ENCODE measurements at regions not wholly inside any gene's neighbourhood (a gene's known extent, or its start where the extent isn't known, plus 50 kb on each side); places are given as distances from the start of the nearest gene placed in this dataset.
"Not testable (repeated sequence)": the region's sequence is repeated elsewhere in the genome, so short reads cannot be mapped to it uniquely, and the experiment has no call there.

DNA sequence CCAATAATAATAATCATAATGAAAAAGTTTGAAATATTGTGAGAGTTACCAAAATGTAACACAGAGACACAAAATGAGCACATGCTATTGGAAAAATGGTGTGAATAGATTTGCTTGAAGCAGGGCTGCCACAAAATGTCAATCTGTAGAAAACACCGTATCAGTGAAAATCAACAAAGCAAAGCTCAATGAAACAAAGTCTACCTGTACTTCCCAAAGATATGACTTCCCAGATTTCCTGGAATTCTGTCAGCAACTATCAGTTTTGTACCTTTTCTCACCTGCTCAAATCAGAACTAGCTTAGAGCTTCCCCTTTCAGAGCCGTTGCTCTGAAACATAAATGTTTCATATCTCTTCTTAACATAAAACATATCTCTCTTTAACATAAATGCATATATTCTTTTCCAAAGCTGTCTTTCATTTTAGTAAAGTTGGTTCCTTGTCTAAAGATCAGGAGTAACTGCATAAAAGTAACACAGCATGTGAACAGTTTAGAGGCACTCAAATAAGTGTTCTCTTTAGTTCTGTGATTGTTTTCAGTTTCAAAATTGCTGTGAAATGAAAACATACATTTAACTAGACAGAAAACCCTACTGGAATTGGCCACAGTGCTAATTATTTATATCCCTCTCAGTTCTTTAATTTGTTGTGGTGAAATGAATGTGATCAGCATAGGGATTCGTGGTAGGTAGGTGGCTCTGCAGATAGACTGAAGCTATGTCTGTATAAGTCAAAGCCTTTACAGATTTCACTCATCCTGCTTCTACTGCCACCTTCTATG lies 262.5 kb downstream of the KCNJ3 start:
- no peak for DNase-seq (ENCODE audit: low read depth)
- no peak for TF ChIP-seq CTCF (IDR thresholded peaks at IDR 0.05; ENCODE audit: control insufficient read depth, insufficient read depth, low read depth, low read length, missing control alignments)
- H3K4me3 ChIP-seq (ENCODE audit: control insufficient read depth, low read depth, low read length): no peak overlapping the region

DNA sequence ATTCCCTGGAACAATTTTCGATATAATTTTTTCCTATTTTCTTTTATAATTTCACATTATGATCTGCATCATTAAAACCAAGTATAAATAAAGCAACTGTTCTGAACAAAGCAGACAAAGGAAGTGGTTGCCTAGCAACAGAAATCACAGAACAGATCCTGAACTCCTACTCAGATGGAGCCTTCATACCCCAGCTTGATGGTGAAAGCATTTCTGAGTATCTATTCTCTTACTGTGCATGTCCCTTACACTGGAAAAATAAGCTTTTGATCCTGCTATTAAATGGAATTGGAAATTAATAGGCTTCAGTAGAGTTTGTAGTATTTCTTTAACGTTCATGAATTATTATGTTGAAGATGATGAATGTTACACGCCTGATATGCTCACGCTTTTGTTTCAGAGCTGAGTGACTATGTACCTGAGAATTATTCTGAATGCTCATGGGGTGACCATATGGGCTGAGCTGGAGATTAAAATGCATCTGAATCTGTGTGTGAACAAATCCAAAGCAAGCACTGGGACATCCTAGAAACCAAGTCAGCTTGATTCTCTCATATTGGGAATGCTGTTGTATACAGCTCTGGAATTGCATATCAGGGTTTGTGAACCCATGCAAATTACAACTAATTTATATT lies 254.0 kb downstream of the KCNJ3 start:
- no peak for TF ChIP-seq CTCF (IDR thresholded peaks at IDR 0.05; ENCODE audit: control insufficient read depth, insufficient read depth, low read depth, low read length, missing control alignments)
- no peak overlapping the region for H3K4me3 ChIP-seq (ENCODE audit: control insufficient read depth, low read depth, low read length)
- DNase-seq (ENCODE audit: low read depth): no peak

DNA sequence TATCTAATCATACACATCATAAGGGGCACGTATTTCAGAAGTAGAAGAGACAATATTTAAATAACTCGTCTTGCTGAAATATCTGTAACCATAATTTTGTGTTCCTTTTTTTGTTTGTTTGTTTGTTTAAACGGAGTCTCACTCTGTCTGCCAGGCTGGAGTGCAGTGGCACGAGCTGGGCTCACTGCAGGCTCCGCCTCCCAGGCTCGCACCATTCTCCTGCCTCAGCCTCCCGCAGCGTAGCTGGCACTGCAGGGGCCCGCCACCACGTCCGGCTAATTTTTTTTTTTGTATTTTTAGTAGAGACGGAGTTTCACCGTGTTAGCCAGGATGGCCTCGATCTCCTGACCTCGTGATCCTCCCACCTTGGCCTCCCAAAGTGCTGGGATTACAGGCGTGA lies 248.9 kb downstream of the KCNJ3 start:
- DNase-seq (ENCODE audit: low read depth); H3K4me3 ChIP-seq (ENCODE audit: control insufficient read depth, low read depth, low read length): not testable (repeated sequence)

GRCh38 chr2:154945984-154946383 lies 247.5 kb downstream of the KCNJ3 start:
- no peak for DNase-seq (ENCODE audit: low read depth)
- H3K4me3 ChIP-seq (ENCODE audit: control insufficient read depth, low read depth, low read length): no peak overlapping the region
- TF ChIP-seq CTCF (IDR thresholded peaks at IDR 0.05; ENCODE audit: control insufficient read depth, insufficient read depth, low read depth, low read length, missing control alignments): no peak

GRCh38 chr2:154941379-154941778 lies 242.9 kb downstream of the KCNJ3 start:
- no peak for DNase-seq (ENCODE audit: low read depth)
- no peak overlapping the region for H3K4me3 ChIP-seq (ENCODE audit: control insufficient read depth, low read depth, low read length)
- TF ChIP-seq CTCF (IDR thresholded peaks at IDR 0.05; ENCODE audit: control insufficient read depth, insufficient read depth, low read depth, low read length, missing control alignments): no peak

GRCh38 chr2:154934213-154934612 lies 235.7 kb downstream of the KCNJ3 start:
- H3K4me3 ChIP-seq (ENCODE audit: control insufficient read depth, low read depth, low read length): no peak overlapping the region
- no peak for DNase-seq (ENCODE audit: low read depth)
- TF ChIP-seq CTCF (IDR thresholded peaks at IDR 0.05; ENCODE audit: control insufficient read depth, insufficient read depth, low read depth, low read length, missing control alignments): no peak

GRCh38 chr2:154924531-154924930 lies 226.0 kb downstream of the KCNJ3 start:
- no peak overlapping the region for H3K4me3 ChIP-seq (ENCODE audit: control insufficient read depth, low read depth, low read length)
- no peak for DNase-seq (ENCODE audit: low read depth)
- no peak for TF ChIP-seq CTCF (IDR thresholded peaks at IDR 0.05; ENCODE audit: control insufficient read depth, insufficient read depth, low read depth, low read length, missing control alignments)

Measured in AG09309 (cell line).